ENCODE measurements at regions not wholly inside any gene's neighbourhood (a gene's known extent, or its start where the extent isn't known, plus 50 kb on each side); places are given as distances from the start of the nearest gene placed in this dataset.

DNA sequence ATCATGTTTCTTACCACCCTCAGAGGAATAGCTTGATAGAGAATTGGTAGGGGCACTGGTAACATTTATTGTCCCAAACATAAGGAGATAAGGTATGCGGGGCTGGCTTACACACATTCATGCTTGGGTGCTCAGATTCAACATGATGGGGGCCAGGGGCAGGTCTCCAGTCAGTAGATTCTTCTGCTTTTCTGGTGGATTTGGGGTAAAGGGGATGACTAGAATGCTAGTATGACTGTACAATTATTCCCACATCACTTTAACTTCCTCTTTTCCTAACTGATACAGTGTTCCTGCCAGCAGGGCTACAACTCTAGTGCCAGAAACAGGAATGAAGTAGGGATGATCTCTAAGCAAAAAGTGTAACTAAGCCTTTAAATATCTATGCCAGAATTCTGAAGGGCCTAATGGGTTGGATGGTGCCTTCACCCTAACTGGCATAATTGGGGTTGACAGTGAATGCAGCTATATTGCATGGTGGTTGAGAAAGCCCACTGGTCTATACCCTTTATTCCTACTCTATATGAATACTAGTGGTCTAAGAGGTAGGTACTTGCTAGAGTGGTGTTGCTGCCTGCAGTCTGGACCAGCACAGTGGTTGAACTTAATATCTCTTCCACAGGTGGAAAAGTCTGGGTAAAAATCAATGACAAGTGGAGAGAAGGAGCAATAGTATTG lies 117.4 kb downstream of the IL12A start:
- TF ChIP-seq, protein P1, sequence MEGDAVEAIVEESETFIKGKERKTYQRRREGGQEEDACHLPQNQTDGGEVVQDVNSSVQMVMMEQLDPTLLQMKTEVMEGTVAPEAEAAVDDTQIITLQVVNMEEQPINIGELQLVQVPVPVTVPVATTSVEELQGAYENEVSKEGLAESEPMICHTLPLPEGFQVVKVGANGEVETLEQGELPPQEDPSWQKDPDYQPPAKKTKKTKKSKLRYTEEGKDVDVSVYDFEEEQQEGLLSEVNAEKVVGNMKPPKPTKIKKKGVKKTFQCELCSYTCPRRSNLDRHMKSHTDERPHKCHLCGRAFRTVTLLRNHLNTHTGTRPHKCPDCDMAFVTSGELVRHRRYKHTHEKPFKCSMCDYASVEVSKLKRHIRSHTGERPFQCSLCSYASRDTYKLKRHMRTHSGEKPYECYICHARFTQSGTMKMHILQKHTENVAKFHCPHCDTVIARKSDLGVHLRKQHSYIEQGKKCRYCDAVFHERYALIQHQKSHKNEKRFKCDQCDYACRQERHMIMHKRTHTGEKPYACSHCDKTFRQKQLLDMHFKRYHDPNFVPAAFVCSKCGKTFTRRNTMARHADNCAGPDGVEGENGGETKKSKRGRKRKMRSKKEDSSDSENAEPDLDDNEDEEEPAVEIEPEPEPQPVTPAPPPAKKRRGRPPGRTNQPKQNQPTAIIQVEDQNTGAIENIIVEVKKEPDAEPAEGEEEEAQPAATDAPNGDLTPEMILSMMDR (IDR thresholded peaks at IDR 0.05 in 4 of 5, conservative IDR thresholded peaks at IDR 0.05 in 1 of 5), result no peak
- TF ChIP-seq POLR2A (IDR thresholded peaks at IDR 0.05), result no peak
